ENCODE measurements at regions not wholly inside any gene's neighbourhood (a gene's known extent, or its start where the extent isn't known, plus 50 kb on each side); places are given as distances from the start of the nearest gene placed in this dataset.

DNA sequence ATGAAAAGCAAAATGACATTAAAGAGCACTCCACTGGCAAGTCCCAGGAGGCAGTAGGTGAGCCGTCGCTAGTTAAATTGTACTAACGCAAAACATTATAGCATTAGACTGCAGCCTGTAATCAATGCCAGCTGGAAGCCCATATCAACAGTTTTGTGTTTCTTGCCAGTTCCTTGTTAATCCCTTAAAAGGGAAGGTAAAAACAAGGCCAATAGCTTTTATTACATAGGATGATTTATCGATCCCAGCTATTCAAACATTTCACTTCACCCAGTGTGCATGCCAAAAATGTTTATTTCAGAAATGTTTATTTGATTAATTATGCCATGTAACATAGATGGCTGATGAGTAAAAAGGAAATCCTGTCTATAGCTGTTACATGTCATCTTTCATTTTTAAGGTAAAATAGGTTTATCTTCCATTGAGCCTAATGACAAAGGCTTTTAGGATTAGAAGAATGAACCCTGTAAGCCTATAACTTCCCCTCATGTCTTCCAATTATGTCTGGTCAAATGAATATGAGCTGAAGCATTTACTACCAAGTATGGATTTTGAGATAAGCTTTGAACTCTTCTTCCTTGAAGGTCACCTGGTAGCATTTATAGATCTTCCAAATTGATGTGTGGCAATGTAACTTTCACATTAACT is 591.2 kb downstream of the RNF144A start:
- H3K4me3 Mint-ChIP-seq, result no peak overlapping the region
- H3K9me3 Mint-ChIP-seq, result peaks cover 17% of the 10 kb centered on the region
- peaks cover 12% of the 10 kb centered on the region for H3K4me1 Mint-ChIP-seq (ENCODE audit: low read depth)
- H3K27ac Mint-ChIP-seq, result no peak overlapping the region
- intact Hi-C loops (cut with micrococcal nuclease), result no loop called here
- DNase-seq (ENCODE audit: low spot score), result no peak
- peaks cover 2% of the 10 kb centered on the region for H3K36me3 Mint-ChIP-seq (ENCODE audit: low read depth)
- no peaks in the 10 kb centered on the region for H3K27me3 Mint-ChIP-seq (ENCODE audit: insufficient read depth)

GRCh38 chr2:7510353-7510752 is 593.1 kb downstream of the RNF144A start:
- no peaks in the 10 kb centered on the region for H3K27me3 Mint-ChIP-seq (ENCODE audit: insufficient read depth)
- H3K4me1 Mint-ChIP-seq (ENCODE audit: low read depth), result peaks cover 19% of the 10 kb centered on the region
- H3K9me3 Mint-ChIP-seq, result peaks cover 20% of the 10 kb centered on the region
- intact Hi-C loops (cut with micrococcal nuclease), result no loop called here
- H3K27ac Mint-ChIP-seq, result no peak overlapping the region
- peaks cover 4% of the 10 kb centered on the region for H3K36me3 Mint-ChIP-seq (ENCODE audit: low read depth)
- DNase-seq (ENCODE audit: low spot score), result no peak
- no peak overlapping the region for H3K4me3 Mint-ChIP-seq

DNA sequence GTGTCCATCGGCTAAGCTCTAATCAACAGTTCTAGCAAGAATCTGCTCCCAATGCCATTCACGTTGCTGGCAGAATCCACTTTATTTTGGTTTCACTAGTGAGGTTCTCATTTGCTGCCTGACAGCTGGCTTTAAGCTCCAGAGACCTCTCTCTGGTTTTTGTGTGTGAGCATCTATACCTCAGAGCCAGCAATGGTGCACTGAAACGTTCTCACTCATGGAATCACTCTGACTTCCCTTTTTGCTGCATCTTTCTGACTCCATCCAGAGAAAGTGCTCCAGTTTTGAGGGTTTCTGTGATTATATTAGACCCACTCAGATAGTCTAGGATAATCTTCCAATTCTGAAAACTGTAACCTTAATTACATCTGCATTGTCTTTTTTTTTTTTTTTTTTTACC is 596.6 kb downstream of the RNF144A start:
- H3K27ac Mint-ChIP-seq, result no peak overlapping the region
- peaks cover 16% of the 10 kb centered on the region for H3K9me3 Mint-ChIP-seq
- no peak overlapping the region for H3K4me3 Mint-ChIP-seq
- H3K4me1 Mint-ChIP-seq (ENCODE audit: low read depth), result peaks cover 54% of the 10 kb centered on the region
- peaks cover 7% of the 10 kb centered on the region for H3K36me3 Mint-ChIP-seq (ENCODE audit: low read depth)
- DNase-seq (ENCODE audit: low spot score), result no peak
- H3K27me3 Mint-ChIP-seq (ENCODE audit: insufficient read depth), result no peaks in the 10 kb centered on the region
- intact Hi-C loops (cut with micrococcal nuclease), result no loop called here

DNA sequence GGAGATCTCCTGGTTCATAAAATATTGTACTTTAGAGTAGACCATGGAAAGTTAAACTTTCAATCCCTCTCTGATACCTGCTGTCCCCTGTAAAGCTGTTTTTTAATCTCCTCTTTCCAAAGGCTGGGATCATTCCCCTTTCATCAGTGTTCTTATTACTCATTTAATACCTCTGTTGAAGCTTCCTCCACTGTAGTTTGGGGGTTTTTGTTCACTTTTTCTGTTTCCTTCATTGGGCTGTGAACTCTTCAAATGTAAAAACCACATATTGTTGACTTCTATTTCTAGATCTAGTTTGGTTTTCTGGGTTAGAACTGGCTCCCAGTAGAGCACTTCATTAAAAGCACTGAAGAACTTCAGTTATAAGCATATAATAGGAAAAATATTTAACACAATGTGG is 598.1 kb downstream of the RNF144A start:
- intact Hi-C loops (cut with micrococcal nuclease), result loop anchor here (1.0 to 5.0 kb wide), 2 partner anchors 8 to 1167 kb away; partner anchors contain the start of gene ID2
- Mint-ChIP-seq H3K9me3 (peaks cover 16% of the 10 kb centered on the region), H3K36me3 (ENCODE audit: low read depth) (peaks cover 10% of the 10 kb centered on the region), H3K27me3 (ENCODE audit: insufficient read depth) (no peaks in the 10 kb centered on the region), H3K27ac (peak overlapping the region; percentile 85), H3K4me3 (no peak overlapping the region), H3K4me1 (ENCODE audit: low read depth) (peaks cover 58% of the 10 kb centered on the region)
- DNase-seq (ENCODE audit: low spot score), result no peak

DNA sequence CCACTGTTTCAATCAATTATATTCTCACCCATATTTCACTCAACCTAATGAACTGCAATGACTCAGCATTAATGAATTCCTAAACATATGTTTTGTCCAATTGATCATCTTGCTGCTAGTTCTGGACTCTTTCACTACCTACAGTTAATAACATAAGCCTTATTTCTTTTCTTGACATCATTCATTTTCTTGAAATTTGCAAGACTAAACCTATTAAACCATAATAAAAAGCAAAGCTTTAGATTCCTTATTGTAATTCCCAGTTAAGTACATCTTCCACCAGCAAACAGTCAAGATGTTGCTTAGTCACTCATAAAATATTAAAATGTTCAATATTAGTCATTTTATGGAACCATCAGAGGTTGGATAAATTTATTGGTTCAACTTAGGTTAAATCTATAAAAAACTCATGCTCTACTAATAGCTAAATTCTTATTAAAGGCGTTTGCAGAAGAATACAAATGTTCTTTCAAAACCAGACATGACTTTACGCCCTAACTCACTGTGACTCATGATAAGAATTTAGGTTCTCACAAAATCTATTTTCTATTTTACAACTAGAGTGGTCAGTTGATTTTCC is 599.4 kb downstream of the RNF144A start:
- intact Hi-C loops (cut with micrococcal nuclease), result loop anchor here (2.0 to 5.0 kb wide), 2 partner anchors 86 to 1166 kb away; partner anchors contain the start of gene ID2
- DNase-seq (ENCODE audit: low spot score), result no peak
- Mint-ChIP-seq H3K4me3 (no peak overlapping the region), H3K27me3 (ENCODE audit: insufficient read depth) (no peaks in the 10 kb centered on the region), H3K4me1 (ENCODE audit: low read depth) (peaks cover 64% of the 10 kb centered on the region), H3K36me3 (ENCODE audit: low read depth) (peaks cover 12% of the 10 kb centered on the region), H3K9me3 (peaks cover 11% of the 10 kb centered on the region), H3K27ac (peak overlapping the region; percentile 84)

GRCh38 chr2:7517088-7517487 is 599.9 kb downstream of the RNF144A start:
- Mint-ChIP-seq H3K9me3 (peaks cover 8% of the 10 kb centered on the region), H3K4me3 (peak overlapping the region; percentile 34), H3K4me1 (ENCODE audit: low read depth) (peaks cover 67% of the 10 kb centered on the region), H3K36me3 (ENCODE audit: low read depth) (peaks cover 12% of the 10 kb centered on the region), H3K27ac (peak overlapping the region; percentile 84), H3K27me3 (ENCODE audit: insufficient read depth) (no peaks in the 10 kb centered on the region)
- intact Hi-C loops (cut with micrococcal nuclease), result loop anchor here (2.0 to 5.0 kb wide), 2 partner anchors 86 to 1165 kb away; partner anchors contain the start of gene ID2
- DNase-seq (ENCODE audit: low spot score), result peak; percentile 13

GRCh38 chr2:7517851-7518250 is 600.6 kb downstream of the RNF144A start:
- DNase-seq (ENCODE audit: low spot score), result no peak
- peaks cover 12% of the 10 kb centered on the region for H3K36me3 Mint-ChIP-seq (ENCODE audit: low read depth)
- intact Hi-C loops (cut with micrococcal nuclease), result loop anchor here (2.0 to 5.0 kb wide), 2 partner anchors 87 to 1164 kb away; partner anchors contain the start of gene ID2
- no peaks in the 10 kb centered on the region for H3K27me3 Mint-ChIP-seq (ENCODE audit: insufficient read depth)
- peak overlapping the region; percentile 83 for H3K27ac Mint-ChIP-seq
- peaks cover 6% of the 10 kb centered on the region for H3K9me3 Mint-ChIP-seq
- H3K4me1 Mint-ChIP-seq (ENCODE audit: low read depth), result peaks cover 67% of the 10 kb centered on the region
- no peak overlapping the region for H3K4me3 Mint-ChIP-seq

DNA sequence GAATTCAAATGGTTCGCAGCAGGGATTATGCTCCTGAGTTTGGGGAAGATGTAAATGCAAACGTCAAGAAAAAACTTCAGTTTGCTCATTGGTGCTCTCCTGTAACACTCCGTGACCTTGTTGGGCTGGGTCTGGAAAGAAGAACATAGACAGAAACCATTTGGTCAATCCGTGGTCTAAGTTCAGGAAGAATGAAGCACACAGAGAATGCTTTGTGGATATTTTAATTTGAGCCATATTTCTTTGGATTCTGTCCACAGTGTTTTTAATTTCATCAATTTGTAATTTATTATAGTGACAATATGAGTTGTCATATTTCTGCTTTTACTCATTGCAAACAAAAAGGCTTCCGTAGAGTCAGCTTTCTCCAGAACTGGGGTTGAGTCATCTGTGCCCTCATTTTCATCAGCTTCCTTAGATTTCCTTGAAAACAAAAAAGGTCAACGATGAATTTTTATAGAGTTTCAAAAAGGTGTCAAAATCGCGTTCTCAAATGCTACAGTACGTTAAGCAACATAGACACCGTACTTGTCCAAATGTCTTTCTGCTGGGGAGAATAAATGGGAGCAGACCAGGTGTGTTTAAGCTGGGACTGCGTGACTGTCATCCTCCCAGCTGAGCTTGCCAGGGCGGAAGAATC is 606.4 kb downstream of the RNF144A start:
- intact Hi-C loops (cut with micrococcal nuclease), result loop anchor here (1.0 to 5.0 kb wide), 6 partner anchors 8 to 219 kb away; no protein-coding TSS in a partner anchor
- DNase-seq (ENCODE audit: low spot score), result no peak
- Mint-ChIP-seq H3K27me3 (ENCODE audit: insufficient read depth) (no peaks in the 10 kb centered on the region), H3K4me3 (peak overlapping the region; percentile 2), H3K36me3 (ENCODE audit: low read depth) (peaks cover 12% of the 10 kb centered on the region), H3K4me1 (ENCODE audit: low read depth) (peaks cover 77% of the 10 kb centered on the region), H3K27ac (peak overlapping the region; percentile 90), H3K9me3 (peaks cover 23% of the 10 kb centered on the region)

- intact Hi-C loops (cut with micrococcal nuclease), result loop anchor here (5.0 kb wide), 1 partner anchor 218 kb away; no protein-coding TSS in a partner anchor
- Mint-ChIP-seq H3K4me3 (peak overlapping the region; percentile 41), H3K4me1 (ENCODE audit: low read depth) (peaks cover 77% of the 10 kb centered on the region), H3K9me3 (peaks cover 29% of the 10 kb centered on the region), H3K36me3 (ENCODE audit: low read depth) (peaks cover 13% of the 10 kb centered on the region), H3K27ac (peak overlapping the region; percentile 90), H3K27me3 (ENCODE audit: insufficient read depth) (no peaks in the 10 kb centered on the region)
- no peak for DNase-seq (ENCODE audit: low spot score)
These were observed 607.0 kb downstream of the RNF144A start for GRCh38 chr2:7524195-7524594.

- H3K4me1 Mint-ChIP-seq (ENCODE audit: low read depth), result peaks cover 85% of the 10 kb centered on the region
- H3K27ac Mint-ChIP-seq, result peak overlapping the region; percentile 88
- intact Hi-C loops (cut with micrococcal nuclease), result loop anchor here (2.0 to 5.0 kb wide), 5 partner anchors 63 to 1017 kb away; no protein-coding TSS in a partner anchor
- H3K36me3 Mint-ChIP-seq (ENCODE audit: low read depth), result peaks cover 25% of the 10 kb centered on the region
- no peak for DNase-seq (ENCODE audit: low spot score)
- H3K4me3 Mint-ChIP-seq, result no peak overlapping the region
- H3K9me3 Mint-ChIP-seq, result peaks cover 43% of the 10 kb centered on the region
- no peaks in the 10 kb centered on the region for H3K27me3 Mint-ChIP-seq (ENCODE audit: insufficient read depth)
These were observed 608.5 kb downstream of the RNF144A start for GRCh38 chr2:7525746-7526145.

GRCh38 chr2:7527165-7527722 is 610.0 kb downstream of the RNF144A start:
- Mint-ChIP-seq H3K27ac (peak overlapping the region; percentile 47), H3K36me3 (ENCODE audit: low read depth) (peaks cover 35% of the 10 kb centered on the region), H3K27me3 (ENCODE audit: insufficient read depth) (no peaks in the 10 kb centered on the region), H3K9me3 (peaks cover 58% of the 10 kb centered on the region), H3K4me3 (no peak overlapping the region), H3K4me1 (ENCODE audit: low read depth) (peaks cover 71% of the 10 kb centered on the region)
- intact Hi-C loops (cut with micrococcal nuclease), result loop anchor here (1.0 to 5.0 kb wide), 9 partner anchors 40 to 1016 kb away; no protein-coding TSS in a partner anchor
- no peak for DNase-seq (ENCODE audit: low spot score)

DNA sequence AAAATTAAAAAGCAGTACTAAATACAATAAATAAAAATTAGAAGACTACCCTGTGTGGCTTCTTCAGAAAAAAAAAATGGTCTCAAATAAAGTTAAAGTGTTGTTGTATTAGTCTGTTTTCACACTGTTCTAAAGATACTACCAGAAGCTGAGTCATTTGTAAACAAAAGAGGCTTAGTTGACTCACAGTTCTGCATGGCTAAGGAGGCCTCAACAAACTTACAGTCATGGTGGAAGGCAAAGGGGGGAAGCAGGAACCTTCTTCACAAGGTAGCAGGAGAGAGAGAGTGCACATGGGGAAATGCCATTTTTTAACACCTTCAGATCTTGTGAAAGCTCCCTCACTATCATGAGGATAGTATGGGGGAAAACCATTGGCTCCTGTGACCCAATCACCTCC is 612.8 kb downstream of the RNF144A start:
- Mint-ChIP-seq H3K9me3 (peaks cover 79% of the 10 kb centered on the region), H3K4me3 (no peak overlapping the region), H3K27me3 (ENCODE audit: insufficient read depth) (no peaks in the 10 kb centered on the region), H3K27ac (peak overlapping the region; percentile 71), H3K36me3 (ENCODE audit: low read depth) (peaks cover 38% of the 10 kb centered on the region), H3K4me1 (ENCODE audit: low read depth) (peaks cover 64% of the 10 kb centered on the region)
- no peak for DNase-seq (ENCODE audit: low spot score)
- intact Hi-C loops (cut with micrococcal nuclease), result loop anchor here (1.0 kb wide), 1 partner anchor 879 kb away; no protein-coding TSS in a partner anchor

All from activated T-helper 1 cell treated with anti-CD3 and anti-CD28 coated beads, Interleukin-12 subunit alpha, Interleukin-12 subunit beta, Interleukin-2, Interleukin-4 antibody, amounts not matched to agents 30 ng/mL and 10 ng/mL and 1 ng/mL, durations not matched to agents 14 hours and 24 hours and 36 hours (primary cell).